Fibroblast of skin of right biceps (primary cell): ENCODE measurements at regions not wholly inside any gene's neighbourhood (a gene's known extent, or its start where the extent isn't known, plus 50 kb on each side); places are given as distances from the start of the nearest gene placed in this dataset.

Source experiments
- DNase-seq: peaks from one replicate; pipeline ENCODE4 v3.0.0-alpha.2; 2013

DNA sequence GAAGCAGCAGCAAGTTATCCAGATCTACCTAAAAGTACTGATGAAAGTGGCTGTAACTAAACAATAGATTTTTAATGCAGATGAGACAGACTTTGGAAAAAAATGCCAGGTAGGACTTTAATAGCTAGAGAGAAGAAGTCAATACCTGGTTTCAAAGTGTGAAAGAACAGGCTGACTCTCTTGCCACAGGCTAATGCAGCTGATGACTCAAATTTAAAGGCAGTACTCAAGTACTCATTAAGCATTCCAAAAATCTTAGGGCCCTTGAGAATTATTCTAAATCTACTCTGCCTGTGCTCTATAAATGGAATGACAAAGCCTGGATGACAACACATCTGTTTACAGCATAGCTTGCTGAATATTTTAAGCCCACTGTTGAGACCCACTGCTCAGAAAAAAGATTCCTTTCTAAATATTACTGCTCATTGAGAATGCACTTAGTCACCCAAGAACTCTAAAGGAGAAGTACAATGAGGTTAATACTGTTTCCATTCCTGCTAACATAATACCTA lies 68.6 kb upstream of the SYT1 start:
- no peak for DNase-seq

DNA sequence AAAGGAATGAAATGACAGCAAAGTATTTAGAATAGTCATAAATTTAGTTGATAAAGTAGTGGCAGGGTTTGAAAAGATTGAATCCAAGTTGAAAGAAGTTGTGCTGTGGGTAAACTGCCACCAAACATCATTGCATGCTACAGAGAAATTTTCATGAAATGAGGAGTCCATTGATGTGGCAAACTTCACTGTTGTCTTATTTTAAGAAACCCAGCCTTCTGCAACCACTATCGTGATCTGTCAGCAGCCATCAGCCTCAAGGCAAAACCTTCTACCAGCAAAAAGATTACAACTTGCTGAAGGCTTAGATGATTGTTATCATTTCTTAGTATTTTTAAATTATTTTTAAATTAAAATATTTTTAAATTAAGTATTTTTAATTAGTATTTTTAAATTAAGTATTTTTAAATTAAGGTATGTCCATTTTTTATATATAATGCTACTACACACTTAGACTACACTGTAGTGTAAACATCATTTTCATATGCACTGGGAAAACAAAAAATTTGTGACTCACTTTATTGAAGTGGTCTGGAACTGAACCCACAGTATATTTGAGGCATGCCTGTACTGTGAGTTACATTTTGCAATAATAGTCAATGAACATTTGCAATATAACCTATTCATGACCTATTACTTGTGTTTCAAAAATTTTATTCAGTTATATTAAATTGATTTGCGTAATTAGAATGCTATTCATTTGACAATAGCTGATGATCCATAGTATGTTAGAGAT lies 67.2 kb upstream of the SYT1 start:
- peak; percentile 35 for DNase-seq

DNA sequence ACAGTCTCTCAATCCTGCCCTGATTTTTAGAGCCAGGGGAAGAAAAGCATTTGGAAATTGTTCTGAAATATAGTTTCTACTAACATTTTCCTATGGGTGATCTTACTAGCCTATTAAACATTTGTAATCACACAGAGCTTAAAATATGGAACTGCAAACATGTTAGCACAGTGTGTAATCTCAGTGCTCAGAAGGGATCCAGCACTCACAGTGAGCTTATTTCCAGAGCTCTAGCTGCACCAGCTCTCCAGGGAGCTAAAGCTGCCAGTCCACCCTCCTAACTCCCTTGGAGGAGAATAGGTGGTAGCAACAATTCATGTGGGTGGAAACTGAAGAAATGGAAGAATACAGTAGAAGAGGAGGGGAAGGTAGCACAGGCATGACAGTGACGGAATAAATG lies 64.9 kb upstream of the SYT1 start:
- no peak for DNase-seq

- DNase-seq = peak; percentile 57
These were observed 62.0 kb upstream of the SYT1 start for GRCh38 chr12:78802593-78802992.

GRCh38 chr12:78804262-78804661 lies 60.3 kb upstream of the SYT1 start:
- DNase-seq = no peak
